Kidney capillary endothelial cell (primary cell): ENCODE measurements at regions not wholly inside any gene's neighbourhood (a gene's known extent, or its start where the extent isn't known, plus 50 kb on each side); places are given as distances from the start of the nearest gene placed in this dataset.

Experiments
- DNase-seq: peaks from one replicate; pipeline ENCODE4 v3.0.0-alpha.2; 2018; ENCODE audit warnings: low spot score

GRCh38 chr18:78772360-78773302 is 207.0 kb upstream of the SALL3 start:
- no peak for DNase-seq

GRCh38 chr18:78773303-78773755 is 206.3 kb upstream of the SALL3 start:
- DNase-seq, result no peak

- no peak for DNase-seq
These were observed 205.8 kb upstream of the SALL3 start for GRCh38 chr18:78773819-78774218.

- no peak for DNase-seq
These were observed 204.9 kb upstream of the SALL3 start for GRCh38 chr18:78774741-78775141.

GRCh38 chr18:78776151-78776550 is 203.5 kb upstream of the SALL3 start:
- DNase-seq, result no peak

GRCh38 chr18:78776706-78777285 is 202.8 kb upstream of the SALL3 start:
- DNase-seq, result no peak

- DNase-seq, result no peak
These were observed 201.6 kb upstream of the SALL3 start for GRCh38 chr18:78777992-78778391.

GRCh38 chr18:78778651-78779050 is 201.0 kb upstream of the SALL3 start:
- DNase-seq, result no peak

- no peak for DNase-seq
These were observed 199.5 kb upstream of the SALL3 start for GRCh38 chr18:78779996-78780718.

GRCh38 chr18:78780719-78781600 is 198.7 kb upstream of the SALL3 start:
- DNase-seq, result no peak

GRCh38 chr18:78781601-78781960 is 198.0 kb upstream of the SALL3 start:
- DNase-seq, result no peak

- no peak for DNase-seq
These were observed 196.6 kb upstream of the SALL3 start for GRCh38 chr18:78782951-78783563.

GRCh38 chr18:78783564-78783960 is 196.1 kb upstream of the SALL3 start:
- DNase-seq, result no peak

- no peak for DNase-seq
These were observed 194.8 kb upstream of the SALL3 start for GRCh38 chr18:78784861-78785260.

- no peak for DNase-seq
These were observed 193.9 kb upstream of the SALL3 start for GRCh38 chr18:78785706-78786105.

- no peak for DNase-seq
These were observed 192.8 kb upstream of the SALL3 start for GRCh38 chr18:78786776-78787175.

- DNase-seq, result no peak
These were observed 191.9 kb upstream of the SALL3 start for GRCh38 chr18:78787751-78788150.

GRCh38 chr18:78788161-78788560 is 191.5 kb upstream of the SALL3 start:
- DNase-seq, result no peak

GRCh38 chr18:78789850-78790249 is 189.8 kb upstream of the SALL3 start:
- no peak for DNase-seq

GRCh38 chr18:78790511-78790910 is 189.1 kb upstream of the SALL3 start:
- DNase-seq, result no peak

GRCh38 chr18:78790960-78791359 is 188.7 kb upstream of the SALL3 start:
- no peak for DNase-seq
